ENCODE measurements at regions not wholly inside any gene's neighbourhood (a gene's known extent, or its start where the extent isn't known, plus 50 kb on each side); places are given as distances from the start of the nearest gene placed in this dataset.

DNA sequence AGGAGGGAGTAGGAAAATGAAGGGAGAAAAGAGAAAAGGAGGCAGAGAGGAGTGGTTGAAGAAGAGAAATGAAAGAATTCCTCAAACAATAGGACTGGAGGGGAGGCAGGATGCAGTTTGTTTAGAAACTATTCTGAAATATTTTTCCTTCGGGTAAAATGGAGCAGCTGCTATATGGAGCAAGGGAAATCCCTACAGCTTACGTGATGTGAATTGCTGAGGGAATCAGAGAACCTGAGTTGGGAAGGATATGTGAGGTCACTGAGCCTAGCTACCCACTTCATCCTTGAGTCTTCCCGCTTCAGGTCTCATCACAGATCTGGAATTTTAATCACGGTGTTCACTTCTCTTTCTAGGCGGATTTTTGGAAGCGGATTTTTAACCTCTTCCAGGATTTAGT lies 204.3 kb downstream of the ERCC6L2 start:
- Histone ChIP-seq H3K9ac (ENCODE audit: low read depth in 2 of 2, low read length in 2 of 2) (no peak overlapping the region), H3K9me3 (no peaks in the 10 kb centered on the region), H3K27ac (no peak overlapping the region), H3K27me3 (no peaks in the 10 kb centered on the region), H3K4me3 (no peak overlapping the region), H3K36me3 (no peaks in the 10 kb centered on the region), H3K4me1 (no peaks in the 10 kb centered on the region)
- DNase-seq, result no peak
- intact Hi-C loops (cut with DNase I), result no loop called here
- TF ChIP-seq CTCF (IDR thresholded peaks at IDR 0.05), result no peak

DNA sequence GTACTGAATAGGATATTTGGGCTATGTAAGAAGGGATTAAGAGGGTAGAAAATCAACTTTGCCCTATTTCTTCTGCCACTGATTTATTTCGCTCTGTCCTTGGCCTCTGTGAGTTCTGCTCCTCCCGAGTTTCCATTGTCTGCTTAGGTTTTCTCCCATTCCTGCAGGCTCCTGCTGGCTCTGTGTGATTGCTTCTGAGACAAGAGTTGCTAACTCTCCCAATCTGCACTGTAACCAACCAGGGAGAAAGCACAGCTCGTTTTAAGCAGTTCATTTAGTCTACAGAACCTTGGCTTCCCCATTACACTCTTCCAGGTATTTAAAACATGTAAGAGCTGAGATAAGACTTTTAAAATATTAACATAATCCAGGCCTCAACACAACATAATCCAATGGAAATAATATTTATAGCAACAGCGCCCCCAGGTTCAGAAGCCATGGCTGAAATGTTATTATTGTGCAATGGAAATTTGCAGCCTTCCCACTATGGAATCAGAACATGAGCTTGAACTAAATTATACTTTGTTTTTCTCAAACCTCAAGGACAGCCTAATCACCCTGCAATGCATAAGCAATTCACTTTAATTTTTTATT lies 203.5 kb downstream of the ERCC6L2 start:
- Histone ChIP-seq H3K27me3 (no peaks in the 10 kb centered on the region), H3K36me3 (no peaks in the 10 kb centered on the region), H3K9me3 (no peaks in the 10 kb centered on the region), H3K4me1 (no peaks in the 10 kb centered on the region), H3K9ac (ENCODE audit: low read depth in 2 of 2, low read length in 2 of 2) (no peak overlapping the region), H3K4me3 (no peak overlapping the region), H3K27ac (no peak overlapping the region)
- no peak for DNase-seq
- no peak for TF ChIP-seq CTCF (IDR thresholded peaks at IDR 0.05)
- intact Hi-C loops (cut with DNase I), result no loop called here

DNA sequence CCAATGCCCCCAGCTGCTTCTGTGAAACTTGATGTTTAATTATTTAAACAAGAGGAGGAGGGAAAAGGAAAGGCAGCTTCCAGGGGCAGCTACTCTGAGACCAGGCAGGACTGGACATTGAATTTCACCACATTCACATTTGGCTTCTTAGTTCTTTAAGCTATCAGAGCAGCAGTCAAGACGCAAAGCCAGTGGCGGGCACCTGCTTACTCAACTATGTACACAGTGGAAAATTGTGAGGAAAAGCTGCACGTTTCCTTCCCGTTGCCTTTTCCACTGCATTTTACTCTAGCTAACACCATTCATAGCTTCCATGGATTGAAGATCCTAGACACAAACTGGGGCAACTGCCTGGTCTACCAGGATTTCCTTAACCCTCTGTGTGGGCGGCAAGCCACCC lies 200.3 kb downstream of the ERCC6L2 start:
- Histone ChIP-seq H3K4me3 (no peak overlapping the region), H3K27ac (no peak overlapping the region), H3K36me3 (no peaks in the 10 kb centered on the region), H3K27me3 (no peaks in the 10 kb centered on the region), H3K4me1 (no peaks in the 10 kb centered on the region), H3K9ac (ENCODE audit: low read depth in 2 of 2, low read length in 2 of 2) (no peak overlapping the region), H3K9me3 (no peaks in the 10 kb centered on the region)
- TF ChIP-seq CTCF (IDR thresholded peaks at IDR 0.05), result no peak
- DNase-seq, result no peak
- intact Hi-C loops (cut with DNase I), result no loop called here

DNA sequence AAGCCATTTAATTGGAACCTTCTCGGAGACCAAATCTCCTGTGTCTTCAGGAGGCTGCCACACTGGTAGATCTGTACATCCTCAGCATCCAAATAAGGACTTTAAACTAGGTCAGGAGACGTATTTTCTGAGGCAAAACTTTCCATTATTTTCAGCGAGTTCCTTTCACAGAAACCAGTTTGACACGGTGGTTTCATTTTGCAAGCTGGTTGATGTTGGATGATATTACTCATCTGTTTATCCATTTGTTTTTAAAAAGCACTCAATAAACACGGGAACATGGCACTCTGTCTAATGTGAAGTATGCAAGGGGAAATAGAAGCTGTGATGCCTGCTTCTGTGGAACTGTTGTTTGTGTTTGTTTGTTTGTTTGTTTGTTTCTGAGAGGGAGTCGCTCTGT lies 199.6 kb downstream of the ERCC6L2 start:
- Histone ChIP-seq H3K27me3 (no peaks in the 10 kb centered on the region), H3K9ac (ENCODE audit: low read depth in 2 of 2, low read length in 2 of 2) (no peak overlapping the region), H3K9me3 (no peaks in the 10 kb centered on the region), H3K4me1 (no peaks in the 10 kb centered on the region), H3K4me3 (no peak overlapping the region), H3K36me3 (no peaks in the 10 kb centered on the region), H3K27ac (no peak overlapping the region)
- no peak for TF ChIP-seq CTCF (IDR thresholded peaks at IDR 0.05)
- no peak for DNase-seq
- intact Hi-C loops (cut with DNase I), result no loop called here

DNA sequence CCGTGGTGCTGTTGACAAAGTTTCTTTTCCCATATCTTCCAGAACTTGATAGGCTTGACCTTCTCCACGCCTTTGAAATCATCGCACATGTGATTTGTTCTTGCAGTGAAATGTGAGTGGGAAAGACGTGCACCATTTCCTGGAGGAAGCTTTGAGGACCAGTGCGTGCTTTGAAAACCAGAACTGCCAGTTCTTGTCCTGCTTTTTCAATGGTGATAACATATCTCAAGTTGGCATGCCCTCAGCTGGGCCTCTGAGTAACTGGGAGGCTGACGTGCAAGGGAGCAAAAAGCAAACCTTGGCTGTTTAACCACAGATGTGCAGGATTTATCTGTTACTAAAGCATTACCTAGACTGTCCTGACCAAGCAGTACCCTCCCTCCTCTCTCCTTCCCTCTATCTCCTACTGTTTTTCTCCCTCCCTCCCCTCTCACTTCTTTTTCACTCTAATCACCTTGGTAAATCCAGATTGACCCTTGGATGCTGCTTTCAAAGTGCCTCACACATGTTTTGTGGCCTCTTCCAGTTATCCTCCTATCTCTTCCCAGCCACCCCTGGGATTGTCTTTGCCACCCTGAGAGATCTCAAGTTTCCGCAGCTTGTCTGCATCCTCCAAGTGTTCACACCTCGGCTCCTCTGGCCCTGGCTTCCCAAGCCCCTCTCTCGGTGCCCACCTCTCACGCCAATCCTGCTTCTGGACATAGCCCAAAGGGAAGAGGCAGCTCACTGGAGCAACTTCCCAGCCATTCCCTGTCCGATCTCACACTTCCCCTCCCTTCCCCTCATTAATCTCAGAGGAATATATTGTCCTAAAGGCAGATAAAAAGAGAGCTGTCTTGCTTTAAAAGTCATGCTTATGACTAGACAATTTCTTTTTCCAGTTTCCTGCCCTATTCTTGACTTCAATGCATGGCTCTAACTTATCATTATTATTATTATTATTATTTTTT lies 198.3 kb downstream of the ERCC6L2 start:
- no peak overlapping the region for H3K9ac ChIP-seq (ENCODE audit: low read depth in 2 of 2, low read length in 2 of 2)
- H3K36me3 ChIP-seq, result no peaks in the 10 kb centered on the region
- DNase-seq, result no peak
- TF ChIP-seq CTCF (IDR thresholded peaks at IDR 0.05), result no peak
- H3K4me3 ChIP-seq, result no peak overlapping the region
- no peaks in the 10 kb centered on the region for H3K4me1 ChIP-seq
- intact Hi-C loops (cut with DNase I), result no loop called here
- H3K27me3 ChIP-seq, result no peaks in the 10 kb centered on the region
- H3K9me3 ChIP-seq, result no peaks in the 10 kb centered on the region
- H3K27ac ChIP-seq, result no peak overlapping the region
